MCF 10A (cell line): ENCODE measurements at regions not wholly inside any gene's neighbourhood (a gene's known extent, or its start where the extent isn't known, plus 50 kb on each side); places are given as distances from the start of the nearest gene placed in this dataset.

ENCODE experiments used
- BruUV-seq: library from RNA; stranded (reverse); fragments of 400-500 nt; replicated peaks from 2 replicates; lab custom pipeline; 2021; lab: Mats Ljungman, UMichigan
- CTCF ChIA-PET: fragments of 300-600 bp; sonication (Branson Sonifier 250); formaldehyde crosslinking; extraction: SDS; loops from one replicate; lab custom pipeline; 2021; ENCODE audit warnings: antibody characterized with exemption, inconsistent platforms; lab: Yijun Ruan, JAX
- POLR2A ChIA-PET: fragments of 300-600, 350-650 bp; sonication (Branson Sonifier 250); formaldehyde crosslinking; extraction: SDS; loops from one replicate; lab custom pipeline; 2020; ENCODE audit warnings: antibody characterized with exemption, inconsistent platforms; lab: Yijun Ruan, JAX
- DNase-seq: peaks from one replicate; pipeline ENCODE4 v3.0.0-alpha.2; 2018; ENCODE audit not compliant: unreplicated experiment
- H3K27ac Mint-ChIP-seq: one replicate; pipeline ENCODE4 v1.8.0; 2022; ENCODE audit warnings: mild to moderate bottlenecking, low read depth, mixed read lengths; ENCODE audit not compliant: unreplicated experiment
- H3K27me3 Mint-ChIP-seq: one replicate; pipeline ENCODE4 v1.8.0; 2022; ENCODE audit warnings: mixed read lengths; ENCODE audit not compliant: insufficient read depth, unreplicated experiment
- H3K36me3 Mint-ChIP-seq: one replicate; pipeline ENCODE4 v1.8.0; 2022; ENCODE audit warnings: mild to moderate bottlenecking, moderate library complexity, mixed read lengths; ENCODE audit not compliant: insufficient read depth, unreplicated experiment
- H3K4me1 Mint-ChIP-seq: one replicate; pipeline ENCODE4 v1.8.0; 2022; ENCODE audit warnings: mixed read lengths; ENCODE audit not compliant: insufficient read depth, unreplicated experiment
- H3K4me3 Mint-ChIP-seq: one replicate; pipeline ENCODE4 v1.8.0; 2022; ENCODE audit warnings: mild to moderate bottlenecking, moderate library complexity, mixed read lengths; ENCODE audit not compliant: unreplicated experiment
- H3K9me3 Mint-ChIP-seq: one replicate; pipeline ENCODE4 v1.8.0; 2022; ENCODE audit warnings: mixed read lengths; ENCODE audit not compliant: unreplicated experiment
- intact Hi-C: fragments of 100-400 bp; cut with micrococcal nuclease; formaldehyde crosslinking; loops from 2 replicates; pipeline ENCODE4 v1.14.1; 2022
- TF ChIP-seq, protein P1 (sequence below): fragments of 200-600 bp; IDR thresholded peaks from one replicate; pipeline ENCODE4 v1.8.0; 2022; ENCODE audit warnings: antibody characterized with exemption, mild to moderate bottlenecking; ENCODE audit not compliant: unreplicated experiment

- no TSS peak for BruUV-seq
- intact Hi-C loops = no loop called here
- DNase-seq = peak; percentile 45
- Mint-ChIP-seq H3K27ac (no peak overlapping the region), H3K4me3 (no peak overlapping the region), H3K27me3 (no peaks in the 10 kb centered on the region), H3K9me3 (peaks cover 8% of the 10 kb centered on the region), H3K4me1 (no peaks in the 10 kb centered on the region), H3K36me3 (no peaks in the 10 kb centered on the region)
- TF ChIP-seq, protein P1, sequence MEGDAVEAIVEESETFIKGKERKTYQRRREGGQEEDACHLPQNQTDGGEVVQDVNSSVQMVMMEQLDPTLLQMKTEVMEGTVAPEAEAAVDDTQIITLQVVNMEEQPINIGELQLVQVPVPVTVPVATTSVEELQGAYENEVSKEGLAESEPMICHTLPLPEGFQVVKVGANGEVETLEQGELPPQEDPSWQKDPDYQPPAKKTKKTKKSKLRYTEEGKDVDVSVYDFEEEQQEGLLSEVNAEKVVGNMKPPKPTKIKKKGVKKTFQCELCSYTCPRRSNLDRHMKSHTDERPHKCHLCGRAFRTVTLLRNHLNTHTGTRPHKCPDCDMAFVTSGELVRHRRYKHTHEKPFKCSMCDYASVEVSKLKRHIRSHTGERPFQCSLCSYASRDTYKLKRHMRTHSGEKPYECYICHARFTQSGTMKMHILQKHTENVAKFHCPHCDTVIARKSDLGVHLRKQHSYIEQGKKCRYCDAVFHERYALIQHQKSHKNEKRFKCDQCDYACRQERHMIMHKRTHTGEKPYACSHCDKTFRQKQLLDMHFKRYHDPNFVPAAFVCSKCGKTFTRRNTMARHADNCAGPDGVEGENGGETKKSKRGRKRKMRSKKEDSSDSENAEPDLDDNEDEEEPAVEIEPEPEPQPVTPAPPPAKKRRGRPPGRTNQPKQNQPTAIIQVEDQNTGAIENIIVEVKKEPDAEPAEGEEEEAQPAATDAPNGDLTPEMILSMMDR = no peak
- POLR2A ChIA-PET = no interaction called here
- CTCF ChIA-PET = interaction anchor here (0.6 to 0.7 kb wide), 3 partner anchors 17 to 1130 kb away, joined by 3 read pairs; no protein-coding TSS in a partner anchor
These were observed 64.0 kb upstream of the ASB17 start for GRCh38 chr1:75996196-75996595.

DNA sequence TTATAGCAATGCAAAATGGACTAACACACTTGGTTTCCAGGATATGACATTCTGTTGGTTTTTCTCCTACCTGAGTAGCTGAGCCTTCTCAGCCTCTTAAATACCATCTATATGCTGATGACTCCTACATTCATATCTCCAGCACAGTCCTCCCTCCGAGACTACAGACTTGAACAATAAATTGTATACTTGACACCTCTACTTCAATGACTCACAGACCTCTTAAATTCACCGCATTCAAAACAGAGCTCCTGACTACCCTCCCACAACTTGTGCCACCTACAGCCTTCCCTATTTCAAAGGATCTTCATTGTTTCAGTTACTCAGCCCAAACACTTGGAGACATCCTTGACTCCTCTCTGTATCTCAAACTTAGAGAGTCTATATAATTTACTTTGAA is 66.8 kb upstream of the ASB17 start:
- ChIA-PET POLR2A (interaction anchor here (1.0 kb wide), 1 partner anchor 1220 kb away, joined by 4 read pairs; the partner anchor contains the start of gene PIGK), CTCF (interaction anchor here (1.0 to 1.3 kb wide), 4 partner anchors 8 to 41 kb away, joined by 3 to 4 read pairs (median 3); no protein-coding TSS in a partner anchor)
- Mint-ChIP-seq H3K4me3 (no peak overlapping the region), H3K4me1 (no peaks in the 10 kb centered on the region), H3K27ac (no peak overlapping the region), H3K36me3 (no peaks in the 10 kb centered on the region), H3K27me3 (no peaks in the 10 kb centered on the region), H3K9me3 (peaks cover 8% of the 10 kb centered on the region)
- TF ChIP-seq, protein P1 = no peak
- intact Hi-C loops = no loop called here
- BruUV-seq = no TSS peak
- DNase-seq = no peak

DNA sequence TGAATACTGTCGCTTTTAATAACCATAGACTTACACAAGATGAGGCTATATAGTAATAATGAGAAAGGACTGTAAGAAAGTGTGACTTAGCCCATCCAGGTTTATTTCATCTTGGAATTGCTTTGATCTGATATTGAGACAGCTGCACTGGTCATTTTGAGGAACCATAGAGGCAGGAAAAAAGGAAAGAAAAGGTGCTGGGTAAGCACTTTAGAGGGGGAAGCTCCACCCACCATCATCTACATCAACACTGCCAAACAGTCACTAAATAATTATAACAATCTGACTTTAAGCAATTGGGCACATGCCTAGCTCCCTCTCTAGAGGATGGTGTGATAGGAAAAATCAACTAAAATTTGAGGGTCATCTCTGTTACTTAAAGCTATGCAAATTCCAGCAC is 70.6 kb upstream of the ST6GALNAC3 start:
- no peak overlapping the region for H3K4me3 Mint-ChIP-seq
- intact Hi-C loops = no loop called here
- H3K9me3 Mint-ChIP-seq = peaks cover 6% of the 10 kb centered on the region
- ChIA-PET POLR2A (no interaction called here), CTCF (interaction anchor here (0.6 to 4.4 kb wide), 2 partner anchors 13 to 1553 kb away, joined by 4 to 29 read pairs; no protein-coding TSS in a partner anchor)
- H3K27me3 Mint-ChIP-seq = no peaks in the 10 kb centered on the region
- DNase-seq = no peak
- TF ChIP-seq, protein P1 = no peak
- no peaks in the 10 kb centered on the region for H3K36me3 Mint-ChIP-seq
- H3K4me1 Mint-ChIP-seq = no peaks in the 10 kb centered on the region
- BruUV-seq = no TSS peak
- no peak overlapping the region for H3K27ac Mint-ChIP-seq

DNA sequence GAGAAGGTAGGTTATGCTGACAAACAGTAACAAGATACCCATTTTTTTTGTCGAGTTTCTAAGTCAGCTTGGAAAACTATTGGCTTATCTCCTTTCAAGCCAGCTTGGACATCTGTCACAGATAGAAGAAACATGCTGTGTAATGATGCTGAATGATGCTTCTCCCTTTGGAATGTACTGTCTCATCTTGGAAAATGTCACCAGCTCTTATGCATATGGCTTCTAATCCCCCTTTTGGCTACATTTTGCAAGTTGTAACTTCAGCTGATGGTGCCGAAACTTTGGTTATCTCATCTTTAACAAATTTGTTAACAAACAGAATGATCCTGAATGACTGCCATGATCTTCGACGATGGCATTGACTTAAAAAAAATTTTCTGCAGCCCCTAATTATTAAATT is 68.8 kb upstream of the ST6GALNAC3 start:
- CTCF ChIA-PET = interaction anchor here (4.4 kb wide), 1 partner anchor 15 kb away, joined by 29 read pairs; no protein-coding TSS in a partner anchor

More for the DNA sequence above, 68.8 kb upstream of the ST6GALNAC3 start:
- TF ChIP-seq, protein P1 = no peak
- no peak for DNase-seq
- intact Hi-C loops = no loop called here
- Mint-ChIP-seq H3K4me1 (no peaks in the 10 kb centered on the region), H3K27ac (no peak overlapping the region), H3K9me3 (no peaks in the 10 kb centered on the region), H3K4me3 (no peak overlapping the region), H3K27me3 (no peaks in the 10 kb centered on the region), H3K36me3 (no peaks in the 10 kb centered on the region)
- POLR2A ChIA-PET = interaction anchor here (0.7 kb wide), 1 partner anchor 275 kb away, joined by 3 read pairs; no protein-coding TSS in a partner anchor
- BruUV-seq = no TSS peak
